GM18867 (cell line): ENCODE measurements at regions not wholly inside any gene's neighbourhood (a gene's known extent, or its start where the extent isn't known, plus 50 kb on each side); places are given as distances from the start of the nearest gene placed in this dataset.
"Not testable (repeated sequence)": the region's sequence is repeated elsewhere in the genome, so short reads cannot be mapped to it uniquely, and the experiment has no call there.

Experiments
- ATAC-seq: cut with Tn5 transposase; IDR thresholded peaks from one replicate; pipeline ENCODE4 v1.9.1; 2021; ENCODE audit warnings: mild to moderate bottlenecking, moderate library complexity; ENCODE audit not compliant: unreplicated experiment

DNA sequence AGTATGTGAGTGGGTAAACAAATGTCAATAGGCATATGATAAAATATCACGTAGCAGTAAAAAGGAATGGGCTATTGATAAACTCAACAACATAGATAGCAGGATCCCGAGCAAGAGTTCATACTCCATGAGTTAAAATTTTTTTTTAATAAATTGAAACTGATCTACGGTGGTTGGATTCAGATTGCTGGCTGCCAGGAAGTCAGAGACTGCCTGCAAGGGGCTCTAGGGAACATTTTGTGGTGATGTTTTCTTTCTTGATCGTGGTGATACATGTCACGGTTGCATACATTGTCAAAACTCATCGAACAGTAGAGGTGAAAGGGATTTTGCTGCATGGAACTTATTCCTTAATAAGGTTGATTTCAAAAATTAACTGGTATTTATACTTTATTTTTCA, 62.6 kb upstream of the WNT7B start:
- no peak for ATAC-seq

DNA sequence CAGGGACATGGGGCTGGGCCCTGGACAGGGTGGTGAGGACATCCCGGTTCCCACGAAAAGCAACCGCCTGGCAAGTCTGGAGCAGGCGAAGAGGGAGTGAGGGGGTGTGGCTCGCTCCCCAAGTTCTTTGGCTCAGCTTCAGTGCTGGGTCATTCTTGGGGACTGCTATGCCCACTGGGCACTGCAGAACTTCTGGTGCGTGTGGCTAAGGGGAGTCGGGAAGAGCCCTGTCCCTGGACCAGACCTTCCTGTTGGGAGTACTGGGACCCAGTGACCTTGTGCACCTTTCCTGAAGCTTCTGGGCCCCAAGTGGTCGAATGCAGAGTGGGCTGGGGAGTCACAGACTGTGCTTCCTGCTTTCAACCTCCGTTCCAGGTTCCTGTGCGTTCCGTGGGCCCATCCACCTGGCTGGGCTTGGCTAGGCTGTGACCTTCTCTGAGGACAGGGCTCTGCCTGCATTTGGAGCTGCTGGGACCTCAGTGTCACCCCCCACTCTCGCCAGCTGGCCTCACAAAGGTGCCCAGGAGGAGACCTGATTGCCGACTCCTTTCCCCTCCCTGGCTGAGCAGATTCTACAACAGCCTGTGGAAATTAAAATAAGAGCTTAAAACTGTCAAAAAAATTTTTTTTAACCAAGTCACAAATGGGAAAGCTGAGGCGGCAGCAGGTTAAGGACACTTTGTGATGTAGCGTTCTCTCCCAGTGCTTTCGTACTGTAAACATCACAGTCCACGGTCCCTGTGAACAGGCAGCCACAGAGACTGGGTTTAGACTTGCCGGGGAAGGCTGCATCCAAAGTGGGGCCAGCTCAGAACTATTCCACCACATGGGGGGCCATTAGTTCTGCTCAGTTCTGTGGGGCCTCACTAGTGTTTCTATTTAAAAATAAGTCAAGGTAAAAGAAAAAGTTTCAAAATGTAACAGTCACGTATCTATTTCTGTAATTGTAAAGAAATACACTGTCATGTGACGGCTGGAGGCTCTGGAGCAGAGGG, 63.8 kb upstream of the WNT7B start:
- ATAC-seq = no peak

- no peak for ATAC-seq
Observed at GRCh38 chr22:46041642-46042041, 64.7 kb upstream of the WNT7B start.

- ATAC-seq = no peak
Observed at GRCh38 chr22:46042786-46043185, 65.8 kb upstream of the WNT7B start.

GRCh38 chr22:46043339-46043738, 66.4 kb upstream of the WNT7B start:
- no peak for ATAC-seq

DNA sequence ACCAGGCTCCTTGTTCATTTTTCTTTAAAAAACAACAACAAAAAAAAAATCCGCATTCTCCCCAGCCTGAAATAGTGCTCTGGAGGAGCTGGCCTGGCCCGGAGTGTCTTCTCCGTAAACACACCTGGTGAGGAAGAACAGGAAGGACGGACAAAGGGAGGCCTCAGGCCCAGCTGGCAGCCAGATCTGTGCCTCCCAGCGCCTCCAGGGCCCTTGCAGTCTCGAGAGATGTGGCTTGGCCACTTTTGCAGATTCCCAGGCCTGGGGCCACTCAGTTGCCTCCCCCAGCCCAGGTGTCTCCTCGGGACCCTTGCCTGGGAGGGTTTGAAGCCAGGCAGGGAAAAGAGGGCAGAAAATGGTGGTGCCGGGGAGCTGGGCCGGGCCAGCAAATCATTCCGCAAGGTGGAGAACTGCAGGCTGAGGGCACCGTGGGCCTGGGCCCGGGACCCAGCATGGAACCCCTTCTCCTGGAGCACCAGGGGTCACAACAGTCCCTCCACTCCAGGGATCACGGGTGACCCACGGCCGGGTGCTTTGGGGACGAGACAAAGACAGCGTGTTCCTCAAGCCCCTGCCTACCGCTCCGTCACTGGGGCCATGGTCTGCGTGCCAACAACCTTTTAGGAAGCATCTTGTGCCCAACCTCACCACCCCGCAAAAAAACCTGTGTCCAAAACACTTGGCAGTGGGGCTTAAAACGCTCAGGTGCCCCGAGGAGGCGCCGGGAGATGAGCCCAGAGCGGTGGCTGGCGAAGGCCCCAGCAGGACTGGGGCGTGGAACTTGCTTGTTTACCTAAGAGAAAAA, 67.1 kb upstream of the WNT7B start:
- ATAC-seq = no peak

- ATAC-seq = no peak
Observed at GRCh38 chr22:46044621-46045458, 67.9 kb upstream of the WNT7B start.

DNA sequence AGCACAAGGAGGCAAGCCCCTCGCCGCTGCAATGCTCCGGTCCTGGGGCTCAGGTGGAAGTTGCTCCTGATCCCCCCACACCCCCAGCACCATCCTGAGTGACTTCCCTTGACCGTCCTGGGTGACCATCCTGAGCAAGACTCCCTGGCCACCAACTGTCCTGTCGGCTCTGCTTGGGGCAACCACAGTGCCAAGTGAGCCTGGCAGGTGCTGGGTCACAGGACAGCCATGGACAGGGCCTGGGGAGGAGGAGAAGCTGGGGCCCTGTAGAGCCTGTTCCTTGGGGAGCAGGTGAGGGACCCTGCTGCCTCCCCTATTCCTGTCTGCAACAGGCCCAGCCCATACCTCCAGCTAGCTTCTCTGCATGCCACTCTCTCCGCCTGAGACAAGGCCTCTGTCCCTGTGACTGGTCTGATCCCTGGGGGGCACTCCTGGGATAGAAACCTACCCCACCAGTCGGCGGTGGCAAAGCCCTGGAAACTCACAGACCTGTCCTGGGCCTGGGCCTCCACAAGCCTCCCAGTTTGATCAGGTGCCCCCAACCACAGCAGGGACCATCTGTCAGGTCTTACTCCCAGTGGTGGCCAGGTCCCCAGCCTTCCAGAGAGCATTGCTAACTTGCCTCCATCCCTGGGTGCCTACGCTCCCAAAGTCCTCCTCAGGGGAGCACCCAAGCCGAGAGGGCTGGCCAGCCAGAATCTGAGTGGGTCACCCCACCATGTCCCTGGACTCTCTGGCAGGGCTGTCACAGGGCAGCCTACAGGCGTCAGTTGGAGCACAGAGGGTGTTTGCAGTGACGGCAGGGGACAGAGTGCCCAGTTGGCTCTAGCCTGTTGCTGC, 68.7 kb upstream of the WNT7B start:
- no peak for ATAC-seq

GRCh38 chr22:46046299-46046685, 69.3 kb upstream of the WNT7B start:
- no peak for ATAC-seq

- ATAC-seq = no peak
Observed at GRCh38 chr22:46047226-46047625, 70.3 kb upstream of the WNT7B start.

GRCh38 chr22:46047841-46048595, 71.1 kb upstream of the WNT7B start:
- ATAC-seq = no peak

GRCh38 chr22:46048661-46049060, 71.7 kb upstream of the WNT7B start:
- not testable (repeated sequence) for ATAC-seq

- ATAC-seq = no peak
Observed at GRCh38 chr22:46049726-46050450, 72.9 kb upstream of the WNT7B start.

DNA sequence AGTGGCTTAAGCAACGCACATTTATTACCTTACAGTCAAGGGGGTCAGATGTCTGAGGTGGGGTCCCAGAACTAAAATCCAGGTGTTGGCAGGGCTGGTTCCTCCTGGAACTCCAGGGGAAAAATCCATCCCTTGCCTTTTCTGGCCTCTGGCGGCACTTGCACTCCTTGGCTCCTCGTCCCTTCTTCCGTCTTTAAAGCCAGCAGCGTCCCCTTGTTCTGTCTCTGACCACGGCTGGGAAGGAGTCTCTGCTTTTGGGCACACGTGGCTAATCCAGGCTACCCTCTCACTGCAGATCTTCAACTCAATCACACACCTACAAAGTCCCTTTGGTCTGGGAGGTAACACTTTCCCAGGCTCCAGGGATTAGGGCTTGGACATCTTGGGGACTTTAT, 73.5 kb upstream of the WNT7B start:
- no peak for ATAC-seq

GRCh38 chr22:46050916-46051614, 74.1 kb upstream of the WNT7B start:
- no peak for ATAC-seq

GRCh38 chr22:46051646-46052045, 74.7 kb upstream of the WNT7B start:
- ATAC-seq = no peak

GRCh38 chr22:46052331-46052771, 75.4 kb upstream of the WNT7B start:
- no peak for ATAC-seq
